ENCODE measurements at regions not wholly inside any gene's neighbourhood (a gene's known extent, or its start where the extent isn't known, plus 50 kb on each side); places are given as distances from the start of the nearest gene placed in this dataset.

GRCh38 chr10:44199267-44199666 lies 185.6 kb downstream of the CXCL12 start:
- no peak overlapping the region for H3K27ac Mint-ChIP-seq
- H3K4me3 Mint-ChIP-seq, result no peak overlapping the region
- intact Hi-C loops (cut with micrococcal nuclease), result no loop called here

GRCh38 chr10:44198780-44199097 lies 186.2 kb downstream of the CXCL12 start:
- H3K27me3 ChIP-seq (ENCODE audit: control insufficient read depth in 2 of 2, insufficient read depth in 2 of 2, low read length in 2 of 2), result no peaks in the 10 kb centered on the region
- no peaks in the 10 kb centered on the region for H3K79me2 ChIP-seq (ENCODE audit: insufficient read depth, low read length)
- H3K4me1 Mint-ChIP-seq, result no peaks in the 10 kb centered on the region
- H3K36me3 Mint-ChIP-seq, result no peaks in the 10 kb centered on the region
- peaks cover 0 to 27% of the 10 kb centered on the region in 2 donors for H3K9me3 ChIP-seq (replicated peaks in 1 of 2; ENCODE audit: control insufficient read depth in 1 of 2, insufficient read depth in 1 of 2, low read length in 2 of 2)
- peaks cover 2 to 4% (median 2%) of the 10 kb centered on the region in 3 donors for H3K27me3 Mint-ChIP-seq (ENCODE audit: low read depth in 3 of 3)
- 94% methylated on average over 2 of the region's 4 CpGs for whole genome bisulfite sequencing (ENCODE audit: insufficient coverage)
- no peaks in the 10 kb centered on the region for H4K20me1 ChIP-seq (ENCODE audit: insufficient read depth, low read length)
- no peaks in the 10 kb centered on the region for H3K4me1 ChIP-seq (ENCODE audit: control insufficient read depth in 1 of 2, insufficient read depth in 2 of 2, low read length in 2 of 2)
- no peak overlapping the region for H2AFZ ChIP-seq (ENCODE audit: insufficient read depth, low read depth, low read length, poor library complexity, severe bottlenecking)
- TF ChIP-seq CTCF (IDR thresholded peaks at IDR 0.05), result no peak
- H3K4me3 ChIP-seq (replicated peaks in 1 of 3; ENCODE audit: low read depth in 2 of 3, low read length in 3 of 3), result no peak overlapping the region
- H3K27ac ChIP-seq (ENCODE audit: low read depth in 1 of 2, low read length in 2 of 2), result no peak overlapping the region
- no peak for DNase-seq
- peaks cover 0 to 17% (median 5%) of the 10 kb centered on the region in 7 donors for H3K9me3 Mint-ChIP-seq
- no peak overlapping the region for H3K27ac Mint-ChIP-seq
- intact Hi-C loops (cut with micrococcal nuclease), result no loop called here
- H3K4me2 ChIP-seq (replicated peaks; ENCODE audit: extremely low read depth, low read length, poor library complexity, severe bottlenecking), result no peak overlapping the region
- no peak overlapping the region for H3K4me3 Mint-ChIP-seq
- H3K9ac ChIP-seq (ENCODE audit: insufficient read depth, low read length, poor library complexity, severe bottlenecking), result no peak overlapping the region
- no peaks in the 10 kb centered on the region for H3K36me3 ChIP-seq (replicated peaks in 1 of 2; ENCODE audit: control insufficient read depth in 1 of 2, insufficient read depth in 2 of 2, low read length in 2 of 2)

More at GRCh38 chr10:44199267-44199666, 185.6 kb downstream of the CXCL12 start:
- 89% methylated on average over 1 of the region's 3 CpGs for WGBS (ENCODE audit: insufficient coverage)
- no peaks in the 10 kb centered on the region for H3K36me3 Mint-ChIP-seq
- H3K27ac ChIP-seq (ENCODE audit: low read depth in 1 of 2, low read length in 2 of 2), result no peak overlapping the region
- no peak for TF ChIP-seq CTCF (IDR thresholded peaks at IDR 0.05)
- H3K9me3 ChIP-seq (replicated peaks in 1 of 2; ENCODE audit: control insufficient read depth in 1 of 2, insufficient read depth in 1 of 2, low read length in 2 of 2), result peaks cover 0 to 27% of the 10 kb centered on the region in 2 donors
- peaks cover 1 to 4% (median 2%) of the 10 kb centered on the region in 3 donors for H3K27me3 Mint-ChIP-seq (ENCODE audit: low read depth in 3 of 3)
- H3K4me1 Mint-ChIP-seq, result no peaks in the 10 kb centered on the region
- DNase-seq, result no peak
- no peak overlapping the region for H2AFZ ChIP-seq (ENCODE audit: insufficient read depth, low read depth, low read length, poor library complexity, severe bottlenecking)
- H3K4me2 ChIP-seq (replicated peaks; ENCODE audit: extremely low read depth, low read length, poor library complexity, severe bottlenecking), result no peak overlapping the region
- H3K27me3 ChIP-seq (ENCODE audit: control insufficient read depth in 2 of 2, insufficient read depth in 2 of 2, low read length in 2 of 2), result no peaks in the 10 kb centered on the region
- H3K4me3 ChIP-seq (replicated peaks in 1 of 3; ENCODE audit: low read depth in 2 of 3, low read length in 3 of 3), result no peak overlapping the region
- no peaks in the 10 kb centered on the region for H3K36me3 ChIP-seq (replicated peaks in 1 of 2; ENCODE audit: control insufficient read depth in 1 of 2, insufficient read depth in 2 of 2, low read length in 2 of 2)
- H3K9ac ChIP-seq (ENCODE audit: insufficient read depth, low read length, poor library complexity, severe bottlenecking), result no peak overlapping the region
- H3K4me1 ChIP-seq (ENCODE audit: control insufficient read depth in 1 of 2, insufficient read depth in 2 of 2, low read length in 2 of 2), result no peaks in the 10 kb centered on the region
- no peaks in the 10 kb centered on the region for H4K20me1 ChIP-seq (ENCODE audit: insufficient read depth, low read length)
- peaks cover 0 to 17% (median 5%) of the 10 kb centered on the region in 7 donors for H3K9me3 Mint-ChIP-seq
- H3K79me2 ChIP-seq (ENCODE audit: insufficient read depth, low read length), result no peaks in the 10 kb centered on the region
